Right atrium auricular region (tissue), 2 donors: ENCODE measurements at regions not wholly inside any gene's neighbourhood (a gene's known extent, or its start where the extent isn't known, plus 50 kb on each side); places are given as distances from the start of the nearest gene placed in this dataset.

Source experiments
- DNase-seq: peaks from one replicate; pipeline ENCODE4 v3.0.0-alpha.2; 2019; ENCODE audit warnings: low spot score
- H3K27ac ChIP-seq, 2 donors: fragments of 200-600 bp; sonication (generic); 1 replicate in 1 of 2; 2 replicates in 1 of 2; pipeline ENCODE4 v1.5.1; 2016 to 2019
- H3K27me3 ChIP-seq, 2 donors: fragments of 200-600 bp; sonication (generic); one replicate each; pipeline versions ENCODE4 v1.5.1 to v1.6.0; 2017 to 2019
- H3K36me3 ChIP-seq: fragments of 200-600 bp; sonication (generic); one replicate; pipeline ENCODE4 v1.5.1; 2016
- H3K4me1 ChIP-seq, 2 donors: fragments of 200-600 bp; sonication (generic); one replicate each; pipeline versions ENCODE4 v1.5.1 to v1.6.0; 2017 to 2019
- H3K4me3 ChIP-seq, 2 donors: fragments of 200-600 bp; sonication (generic); 1 replicate in 1 of 2; 2 replicates in 1 of 2; pipeline ENCODE4 v1.5.1; 2017 to 2019; ENCODE audit warnings: mild to moderate bottlenecking in 1 of 2, moderate library complexity in 1 of 2
- H3K9me3 ChIP-seq, 2 donors: fragments of 200-600 bp; sonication (generic); one replicate each; pipeline ENCODE4 v1.5.1; 2019
- CTCF ChIP-seq, 2 donors: fragments of 200-600 bp; sonication (generic); IDR thresholded peaks; one replicate each; pipeline ENCODE4 v1.5.1; 2019; ENCODE audit warnings: antibody characterized with exemption in 2 of 2

DNA sequence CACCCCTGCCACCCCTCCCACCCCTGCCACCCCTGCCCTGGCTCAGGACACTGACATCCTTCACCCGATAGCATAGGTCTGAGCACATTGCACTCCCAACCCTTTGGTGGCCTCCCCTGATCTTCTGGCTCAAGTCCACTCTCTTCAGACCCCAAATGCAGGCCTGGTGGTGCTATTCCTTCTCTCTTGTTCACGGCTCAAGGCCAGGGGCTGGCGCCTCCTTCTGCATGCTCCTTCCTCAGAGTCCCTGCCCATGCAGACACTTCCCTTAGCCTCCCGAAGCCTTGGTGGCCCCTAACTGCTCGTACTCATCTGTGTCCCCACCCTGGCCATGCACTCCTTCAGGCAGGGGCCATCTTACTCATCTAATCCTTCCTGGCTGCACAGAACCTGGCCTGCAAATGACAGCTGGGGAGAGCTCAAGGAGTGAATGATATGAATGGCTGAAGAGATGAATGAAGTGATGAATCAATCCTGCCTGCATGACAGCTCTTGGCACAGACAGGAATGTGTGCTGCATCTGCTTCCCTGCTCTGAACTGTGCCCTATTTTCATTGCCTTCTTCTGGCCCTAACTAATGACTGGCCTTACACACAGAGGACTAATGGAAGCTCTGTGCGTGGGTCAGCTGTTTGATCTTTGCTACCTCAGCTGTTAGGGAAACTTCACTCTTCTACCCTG lies 290.8 kb downstream of the DYSF start:
- H3K36me3 ChIP-seq, result no peaks in the 10 kb centered on the region
- H3K27me3 ChIP-seq, result no peaks in the 10 kb centered on the region
- no peak overlapping the region for H3K4me3 ChIP-seq
- peaks cover 0 to 19% of the 10 kb centered on the region in 2 donors for H3K9me3 ChIP-seq
- peaks cover 0 to 51% of the 10 kb centered on the region in 2 donors for H3K4me1 ChIP-seq
- DNase-seq, result no peak
- TF ChIP-seq CTCF (IDR thresholded peaks at IDR 0.05), result no peak
- no peak overlapping the region for H3K27ac ChIP-seq

- peak overlapping the region; percentile 40 to 44 for H3K27ac ChIP-seq
- peaks cover 0 to 19% of the 10 kb centered on the region in 2 donors for H3K9me3 ChIP-seq
- peaks cover 0 to 43% of the 10 kb centered on the region in 2 donors for H3K4me1 ChIP-seq
- H3K27me3 ChIP-seq, result no peaks in the 10 kb centered on the region
- no peak for TF ChIP-seq CTCF (IDR thresholded peaks at IDR 0.05)
- no peaks in the 10 kb centered on the region for H3K36me3 ChIP-seq
- H3K4me3 ChIP-seq, result no peak overlapping the region
- peak; percentile 93 for DNase-seq
These were observed 289.7 kb downstream of the DYSF start for GRCh38 chr2:71742953-71743601.

DNA sequence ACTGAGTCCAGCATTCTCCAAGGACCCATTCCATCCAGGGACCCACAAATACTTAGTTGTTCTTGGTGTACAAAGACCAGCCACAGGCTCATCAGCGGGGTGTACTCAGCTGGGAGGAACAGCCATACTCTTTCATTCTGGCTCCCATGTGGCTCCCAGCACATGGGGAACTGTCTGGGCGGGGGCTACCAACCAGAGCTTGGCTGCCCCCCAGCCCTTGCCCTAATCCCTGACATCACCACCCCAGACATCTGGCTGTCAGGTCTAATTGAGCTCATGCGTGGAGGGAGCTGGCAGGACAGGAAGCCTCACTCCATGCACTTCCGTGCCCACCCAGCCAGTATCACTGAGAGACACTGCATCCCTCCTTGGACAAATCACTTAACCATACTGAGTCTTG lies 283.6 kb downstream of the DYSF start:
- no peak for DNase-seq
- Histone ChIP-seq H3K27ac (peak overlapping the region in 1 of 2 donors; percentile 29), H3K27me3 (no peaks in the 10 kb centered on the region), H3K4me1 (peaks cover 0 to 10% of the 10 kb centered on the region in 2 donors), H3K36me3 (no peaks in the 10 kb centered on the region), H3K9me3 (peaks cover 0 to 16% of the 10 kb centered on the region in 2 donors), H3K4me3 (no peak overlapping the region)
- TF ChIP-seq CTCF (IDR thresholded peaks at IDR 0.05), result no peak

DNA sequence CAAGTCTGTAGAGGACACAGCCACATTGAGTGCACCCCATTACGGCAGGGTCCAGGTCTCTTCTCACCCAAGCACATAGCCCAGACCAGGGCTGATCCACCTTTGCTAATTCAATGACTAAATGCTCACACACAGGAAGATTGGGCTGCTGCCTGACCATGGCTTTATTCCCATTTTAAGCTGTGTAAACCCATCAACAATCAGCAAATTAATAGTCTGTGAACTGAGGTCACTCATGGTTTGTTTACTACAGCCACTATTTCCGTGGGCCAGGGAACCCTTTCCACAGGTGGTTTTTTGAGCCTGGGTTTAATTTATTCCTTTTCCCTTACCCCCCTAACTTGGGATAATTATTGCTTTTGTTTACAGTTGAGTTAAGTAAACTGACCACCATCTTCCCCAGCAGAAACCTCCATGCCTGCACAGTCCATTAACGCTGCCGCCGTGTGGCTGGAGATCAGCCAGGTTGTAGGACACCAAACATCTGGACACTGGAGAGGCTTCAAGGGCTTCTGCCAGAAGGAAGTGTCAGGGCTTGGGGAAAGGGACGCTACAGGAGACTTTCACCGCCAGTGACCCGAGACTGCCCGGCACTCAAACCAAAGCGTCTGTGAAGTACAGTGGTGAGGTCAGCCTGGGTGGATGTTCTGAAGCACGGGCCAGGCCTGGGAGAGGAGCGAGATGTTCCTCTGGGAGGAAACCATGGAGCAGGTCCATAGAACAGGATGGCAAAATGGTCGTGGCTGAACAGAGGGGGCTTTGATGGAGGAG lies 282.9 kb downstream of the DYSF start:
- DNase-seq, result no peak
- peaks cover 0 to 9% of the 10 kb centered on the region in 2 donors for H3K9me3 ChIP-seq
- no peaks in the 10 kb centered on the region for H3K27me3 ChIP-seq
- no peaks in the 10 kb centered on the region for H3K36me3 ChIP-seq
- no peak for TF ChIP-seq CTCF (IDR thresholded peaks at IDR 0.05)
- H3K4me3 ChIP-seq, result no peak overlapping the region
- H3K4me1 ChIP-seq, result peaks cover 0 to 10% of the 10 kb centered on the region in 2 donors
- H3K27ac ChIP-seq, result peak overlapping the region in 1 of 2 donors; percentile 29
